SKM-1 (cell line): ENCODE measurements at regions not wholly inside any gene's neighbourhood (a gene's known extent, or its start where the extent isn't known, plus 50 kb on each side); places are given as distances from the start of the nearest gene placed in this dataset.

Experiments
- DNase-seq: peaks from one replicate; lab custom pipeline; 2025; ENCODE audit not compliant: unreplicated experiment; lab: John Stamatoyannopoulos, UW

GRCh38 chr5:92470770-92471169, 1087.7 kb upstream of the ARRDC3 start:
- DNase-seq: no peak

DNA sequence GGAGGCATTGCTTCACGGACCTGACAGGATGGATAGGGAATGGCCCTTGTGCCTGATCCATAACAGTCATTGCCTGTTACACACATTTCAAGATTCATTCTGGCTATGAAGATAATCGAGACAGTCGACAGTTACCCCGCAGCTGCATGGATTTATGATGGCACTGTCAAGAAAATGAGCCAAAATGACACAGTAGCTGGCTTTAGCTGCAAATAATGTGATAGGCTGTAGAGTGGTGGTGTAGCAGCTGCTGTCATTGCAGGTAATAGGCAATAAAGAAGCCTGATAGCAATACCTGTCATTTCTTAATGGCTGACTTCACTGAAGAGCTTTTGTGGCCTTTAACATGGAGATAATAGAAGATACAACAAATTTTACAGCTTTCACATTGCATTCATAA, 1085.2 kb upstream of the ARRDC3 start:
- no peak for DNase-seq

- no peak for DNase-seq
Measured at GRCh38 chr5:92467695-92468094, 1084.6 kb upstream of the ARRDC3 start.

GRCh38 chr5:92460505-92460904, 1077.4 kb upstream of the ARRDC3 start:
- no peak for DNase-seq

DNA sequence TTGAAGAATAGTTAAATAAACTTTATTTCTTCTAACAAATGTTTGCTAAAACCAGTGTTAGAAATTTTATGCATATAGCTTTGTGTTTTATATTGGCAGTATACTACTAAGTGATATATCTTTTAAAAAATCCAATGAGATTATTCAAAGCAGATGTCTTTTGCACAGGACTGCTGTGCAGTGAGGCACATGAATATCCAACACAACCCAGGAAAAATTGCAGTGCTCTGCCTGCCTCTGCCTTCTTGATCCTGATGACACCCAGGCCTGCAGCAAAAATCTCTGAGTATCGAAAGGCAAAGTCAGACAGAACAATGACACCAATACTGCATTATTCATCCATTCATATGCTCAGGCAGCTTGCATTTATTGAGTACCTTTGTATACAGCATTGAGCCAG, 1076.5 kb upstream of the ARRDC3 start:
- no peak for DNase-seq

DNA sequence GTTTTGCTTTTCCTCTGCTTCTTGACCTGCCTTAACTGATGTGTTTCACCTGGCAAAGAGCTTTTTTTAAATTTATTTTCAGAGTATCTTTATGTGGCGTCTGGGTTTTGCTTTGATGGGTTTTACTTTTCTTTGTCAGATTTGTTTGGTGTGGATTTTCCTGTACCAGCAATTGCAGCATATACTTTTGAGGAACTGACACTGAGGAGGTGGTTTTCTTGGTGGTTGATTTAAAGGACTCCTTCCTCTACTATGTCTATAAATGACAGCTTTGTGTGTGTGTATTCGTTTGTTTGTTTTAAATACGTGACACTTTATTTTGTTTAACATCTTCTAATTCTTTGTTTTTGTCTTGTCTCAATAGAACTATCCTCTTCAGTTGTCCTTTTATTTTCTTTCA, 1071.9 kb upstream of the ARRDC3 start:
- no peak for DNase-seq

DNA sequence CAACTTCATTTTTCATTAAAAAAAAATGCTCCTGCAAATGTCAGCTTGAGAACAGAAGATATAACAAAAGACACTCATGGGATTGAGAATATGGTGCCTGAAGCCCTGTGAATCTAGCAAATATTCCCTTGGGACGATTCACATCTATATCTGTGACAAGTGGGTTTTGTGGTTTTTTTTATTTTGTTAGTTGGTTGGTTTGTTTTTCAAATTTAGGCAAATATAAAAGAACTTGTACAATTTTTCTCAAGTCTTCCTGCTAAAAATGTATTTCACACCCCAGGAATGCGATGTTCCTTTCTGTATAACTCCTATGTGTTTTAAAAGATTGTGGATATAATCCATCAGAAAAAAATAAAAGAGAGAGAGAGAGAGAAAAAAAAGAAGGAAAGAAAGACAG, 1061.8 kb upstream of the ARRDC3 start:
- DNase-seq: no peak

- DNase-seq: no peak
Measured at GRCh38 chr5:92435781-92436180, 1052.7 kb upstream of the ARRDC3 start.

- no peak for DNase-seq
Measured at GRCh38 chr5:92429646-92430045, 1046.5 kb upstream of the ARRDC3 start.

GRCh38 chr5:92428415-92428814, 1045.3 kb upstream of the ARRDC3 start:
- DNase-seq: no peak

GRCh38 chr5:92424785-92425426, 1041.8 kb upstream of the ARRDC3 start:
- no peak for DNase-seq

DNA sequence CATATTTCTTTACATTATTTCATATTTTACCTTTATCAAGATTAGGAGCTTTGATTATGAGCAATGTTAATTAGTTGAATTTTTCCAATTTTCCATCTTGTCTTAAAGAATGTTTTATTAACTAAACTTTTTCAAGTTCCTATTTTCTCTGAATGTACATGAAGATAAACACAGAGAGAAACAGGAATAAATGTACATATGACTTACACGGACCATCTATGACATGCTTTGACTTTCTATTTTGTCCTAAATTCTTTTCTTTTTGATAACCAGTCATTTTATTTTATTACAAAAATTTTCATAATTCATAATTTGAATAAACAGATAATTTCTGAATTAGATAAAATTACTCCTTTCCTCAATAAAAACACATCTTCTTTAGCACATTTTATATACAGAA, 1038.8 kb upstream of the ARRDC3 start:
- DNase-seq: no peak

GRCh38 chr5:92421196-92421595, 1038.1 kb upstream of the ARRDC3 start:
- DNase-seq: no peak

DNA sequence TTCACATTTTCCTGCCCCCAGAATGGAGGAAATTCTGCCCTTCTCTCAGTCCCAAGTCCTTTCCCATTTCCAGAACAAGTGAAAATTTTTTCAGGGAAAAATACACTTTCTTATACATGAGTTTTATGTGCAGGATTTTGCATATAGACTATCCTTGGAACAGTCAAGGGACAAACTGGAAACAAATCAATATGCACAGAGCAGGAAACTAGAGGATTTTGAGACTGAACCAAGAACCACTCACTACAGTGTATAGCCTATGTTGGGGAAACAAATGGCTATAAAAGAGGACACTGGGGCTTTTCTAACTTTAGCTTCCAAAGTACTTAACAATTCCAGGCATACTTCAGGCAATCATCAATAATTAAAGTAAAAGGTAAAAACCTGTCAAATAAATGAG, 1036.1 kb upstream of the ARRDC3 start:
- DNase-seq: no peak

DNA sequence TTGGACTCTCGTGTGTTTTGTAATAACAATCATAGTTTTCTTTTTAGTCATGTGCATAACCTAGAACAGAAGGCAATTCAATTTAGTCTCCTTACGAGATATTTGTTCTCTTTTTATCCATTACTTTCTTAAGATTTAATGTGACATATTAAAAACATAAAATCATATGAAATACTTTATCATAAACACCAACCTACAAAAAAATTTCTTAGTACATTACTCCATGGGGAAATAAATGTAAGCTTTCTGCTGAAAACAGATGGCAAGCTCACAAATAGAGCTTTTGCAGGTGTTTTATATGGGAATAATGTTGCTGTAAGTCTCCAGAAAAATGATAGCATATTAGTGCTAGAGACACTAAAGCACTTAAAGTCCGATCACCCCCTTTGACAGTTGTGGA, 1035.2 kb upstream of the ARRDC3 start:
- no peak for DNase-seq

- DNase-seq: no peak
Measured at GRCh38 chr5:92409134-92409533, 1026.0 kb upstream of the ARRDC3 start.

DNA sequence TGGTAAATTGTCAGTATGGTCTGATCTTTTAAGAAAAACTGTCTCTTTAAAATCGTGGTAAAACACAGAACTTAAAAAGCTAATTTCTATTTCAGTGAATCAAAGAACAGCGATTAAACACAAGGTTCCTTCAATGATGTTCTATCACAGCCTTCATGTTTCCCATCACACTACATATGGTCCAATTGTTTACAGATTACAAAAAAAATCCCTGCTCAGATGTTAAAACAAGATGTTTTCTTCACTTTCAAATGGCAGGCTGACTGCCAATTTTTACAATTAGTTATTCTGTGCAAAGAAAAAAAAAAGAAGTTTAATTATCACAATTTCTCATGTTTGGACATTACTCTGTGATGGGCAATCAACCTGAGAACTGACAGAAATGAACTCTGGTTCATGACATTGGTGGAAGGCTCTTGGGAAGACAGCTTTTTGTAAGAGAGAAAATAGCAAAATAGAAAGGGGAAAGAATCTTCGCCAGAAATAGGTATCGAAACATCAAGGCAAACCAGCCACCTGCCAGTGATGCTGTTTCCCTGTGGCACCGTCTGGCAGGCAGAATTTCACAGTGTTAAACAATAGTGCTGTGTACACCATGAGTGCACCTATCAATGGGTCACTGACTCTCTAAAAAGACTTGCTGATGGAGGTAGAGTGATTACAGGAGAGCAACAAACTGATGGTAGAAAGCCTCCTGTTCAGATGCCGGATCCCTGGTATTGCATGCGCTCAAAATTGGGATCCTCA, 1020.0 kb upstream of the ARRDC3 start:
- DNase-seq: no peak

DNA sequence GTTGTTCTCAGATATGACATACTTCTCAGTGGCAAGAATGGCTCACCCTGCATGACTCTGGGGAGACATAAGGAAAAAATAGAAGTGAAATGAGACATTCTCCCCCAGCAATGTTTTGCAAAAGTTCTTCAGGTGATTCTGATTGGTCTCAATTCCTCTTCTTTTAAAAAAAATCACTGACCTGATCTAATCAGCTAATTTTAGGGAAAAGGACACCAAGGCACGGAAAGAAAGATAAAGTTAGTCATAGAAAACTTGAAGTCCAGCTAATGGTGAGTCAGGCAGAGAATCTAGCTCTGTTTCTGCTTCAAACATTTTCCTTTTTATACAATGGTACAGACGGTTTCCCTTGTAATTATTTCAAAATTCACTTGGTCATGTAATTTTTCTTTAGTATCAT, 1018.9 kb upstream of the ARRDC3 start:
- DNase-seq: no peak

DNA sequence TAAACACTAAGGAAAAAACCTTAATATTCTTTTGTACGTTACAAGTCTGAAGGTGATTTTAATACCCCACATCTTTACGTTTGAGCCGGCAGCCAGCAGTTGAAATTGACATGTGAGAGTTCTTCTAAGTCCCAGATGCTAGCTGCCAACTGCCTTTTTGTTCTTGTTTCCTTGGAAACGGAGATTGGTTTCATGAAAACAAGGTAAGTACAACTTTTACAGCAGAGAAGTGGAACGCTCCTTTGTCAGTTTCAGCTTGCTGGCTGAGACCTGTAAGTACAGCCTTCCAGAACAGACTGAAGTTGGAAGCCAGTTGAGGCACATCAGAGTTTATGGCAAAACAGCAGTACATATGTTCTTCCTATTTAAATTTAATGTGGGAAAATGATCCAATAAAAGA, 1018.4 kb upstream of the ARRDC3 start:
- no peak for DNase-seq

- DNase-seq: no peak
Measured at GRCh38 chr5:92394936-92395335, 1011.8 kb upstream of the ARRDC3 start.

GRCh38 chr5:92390657-92391056, 1007.5 kb upstream of the ARRDC3 start:
- DNase-seq: no peak

DNA sequence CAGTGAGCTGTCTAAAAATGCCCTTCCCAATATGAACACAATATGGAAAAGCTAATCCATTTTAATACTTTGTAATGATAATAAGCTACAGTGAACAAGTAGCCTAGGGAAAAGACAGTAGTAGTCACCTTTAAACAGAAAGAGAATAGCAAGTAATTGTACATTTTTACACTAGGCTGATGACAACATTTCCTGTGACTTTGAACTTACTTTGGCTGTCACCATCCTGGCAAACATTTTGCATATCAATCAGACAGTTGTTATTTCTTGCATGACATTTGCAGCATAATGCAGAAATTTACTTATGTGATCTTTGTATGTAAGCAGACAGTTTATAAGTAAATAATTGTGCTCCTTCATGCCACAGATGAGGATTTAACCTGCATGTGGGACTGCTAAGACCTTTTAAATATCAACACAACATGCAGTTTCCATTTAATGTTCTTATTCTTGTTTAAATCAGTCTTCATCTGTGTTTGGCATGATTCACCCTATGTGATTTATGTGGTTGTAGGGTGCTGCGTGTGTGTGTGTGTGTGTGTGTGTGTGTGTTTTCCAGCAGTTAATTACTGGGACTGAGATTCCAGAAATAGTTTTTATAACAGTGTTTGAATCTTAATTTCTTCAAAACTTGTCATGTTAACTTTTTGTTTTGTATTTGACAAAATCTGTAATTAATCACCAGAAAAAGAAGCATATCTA, 997.1 kb upstream of the ARRDC3 start:
- no peak for DNase-seq
